MM.1S (cell line): ENCODE measurements at regions not wholly inside any gene's neighbourhood (a gene's known extent, or its start where the extent isn't known, plus 50 kb on each side); places are given as distances from the start of the nearest gene placed in this dataset.

Experiments
- DNase-seq: peaks from one replicate; pipeline ENCODE4 v3.0.0-alpha.2; 2015
- H2AFZ ChIP-seq: fragments of 300-600 bp; sonication (generic); 2 replicates; pipeline ENCODE4 v1.6.0; 2016; ENCODE audit warnings: antibody characterized with exemption, low read length
- H3F3A ChIP-seq: fragments of 300-600 bp; sonication (generic); 2 replicates; pipeline ENCODE4 v1.6.1; 2016; ENCODE audit warnings: mild to moderate bottlenecking, antibody characterized with exemption, low read length, moderate library complexity, mixed read lengths; ENCODE audit not compliant: insufficient read depth
- H3K27ac ChIP-seq: fragments of 300-600 bp; sonication (generic); 2 replicates; pipeline ENCODE4 v1.5.1; 2016; ENCODE audit warnings: mild to moderate bottlenecking, low read length
- H3K27me3 ChIP-seq: fragments of 300-600 bp; sonication (generic); replicated peaks from 2 replicates; pipeline ENCODE4 v1.6.0; 2016; ENCODE audit warnings: low read length; ENCODE audit not compliant: insufficient read depth
- H3K36me3 ChIP-seq: fragments of 300-600 bp; sonication (generic); replicated peaks from 2 replicates; pipeline ENCODE4 v1.6.1; 2016; ENCODE audit warnings: mild to moderate bottlenecking, low read length, mixed read lengths; ENCODE audit not compliant: insufficient read depth
- H3K4me1 ChIP-seq: fragments of 300-600 bp; sonication (generic); 2 replicates; pipeline ENCODE4 v1.6.1; 2016; ENCODE audit warnings: low read length, mixed read lengths
- H3K4me2 ChIP-seq: fragments of 300-600 bp; sonication (generic); 2 replicates; pipeline ENCODE4 v1.6.0; 2016; ENCODE audit warnings: low read depth, low read length
- H3K4me3 ChIP-seq: fragments of 300-600 bp; sonication (generic); 2 replicates; pipeline ENCODE4 v1.5.1; 2016; ENCODE audit warnings: low read length, mixed read lengths
- H3K79me2 ChIP-seq: fragments of 300-600 bp; sonication (generic); 2 replicates; pipeline ENCODE4 v1.6.1; 2016; ENCODE audit warnings: mixed run types, low read length, mixed read lengths
- H3K9ac ChIP-seq: fragments of 300-600 bp; sonication (generic); 2 replicates; pipeline ENCODE4 v1.6.1; 2016; ENCODE audit warnings: low read length, mixed read lengths
- H3K9me2 ChIP-seq: fragments of 300-600 bp; sonication (generic); replicated peaks from 2 replicates; pipeline ENCODE4 v1.6.1; 2016; ENCODE audit warnings: mild to moderate bottlenecking, low read length, mixed read lengths; ENCODE audit not compliant: insufficient read depth
- H3K9me3 ChIP-seq: fragments of 300-600 bp; sonication (generic); replicated peaks from 2 replicates; pipeline ENCODE4 v1.6.1; 2016; ENCODE audit warnings: mild to moderate bottlenecking, low read length, mixed read lengths; ENCODE audit not compliant: insufficient read depth
- H4K20me1 ChIP-seq: fragments of 300-600 bp; sonication (generic); 2 replicates; pipeline ENCODE4 v1.6.1; 2016; ENCODE audit warnings: mild to moderate bottlenecking, low read length, moderate library complexity, mixed read lengths; ENCODE audit not compliant: insufficient read depth
- EZH2 ChIP-seq: fragments of 300-600 bp; sonication (generic); optimal IDR thresholded peaks from 2 replicates; pipeline ENCODE3; 2017; ENCODE audit warnings: low read depth, mild to moderate bottlenecking, antibody characterized with exemption, low read length, mixed read lengths
- EZH2phosphoT487 ChIP-seq: fragments of 300-600 bp; sonication (generic); IDR thresholded peaks from 2 replicates; pipeline ENCODE4 v1.6.1; 2018; ENCODE audit warnings: antibody characterized with exemption, low read length
- TF ChIP-seq, protein P1 (sequence below): fragments of 300-600 bp; sonication (generic); IDR thresholded peaks from 2 replicates; pipeline ENCODE4 v1.5.1; 2016; ENCODE audit warnings: antibody characterized with exemption, low read length, mixed read lengths

DNA sequence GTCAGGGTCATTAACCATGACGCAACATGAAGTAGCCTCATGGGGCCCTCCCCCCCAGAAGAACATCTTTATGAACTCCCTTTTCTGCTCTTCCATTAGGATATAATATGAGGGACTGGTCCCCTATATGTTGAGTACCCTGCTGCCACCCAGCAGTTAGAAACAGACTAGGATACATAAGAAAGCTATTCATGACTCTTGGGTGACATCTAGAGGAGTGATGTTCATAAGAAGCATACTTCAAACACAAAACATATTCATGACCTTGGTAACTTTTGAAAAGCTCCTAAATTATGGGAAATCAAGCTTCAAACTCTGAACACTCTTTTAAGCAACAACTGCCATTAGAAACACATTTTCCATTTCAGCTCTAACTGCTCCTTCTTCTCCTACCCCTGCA lies 155.2 kb upstream of the SPIN4 start:
- peak; percentile 50 for DNase-seq
- no peak for TF ChIP-seq EZH2
- TF ChIP-seq, protein P1, sequence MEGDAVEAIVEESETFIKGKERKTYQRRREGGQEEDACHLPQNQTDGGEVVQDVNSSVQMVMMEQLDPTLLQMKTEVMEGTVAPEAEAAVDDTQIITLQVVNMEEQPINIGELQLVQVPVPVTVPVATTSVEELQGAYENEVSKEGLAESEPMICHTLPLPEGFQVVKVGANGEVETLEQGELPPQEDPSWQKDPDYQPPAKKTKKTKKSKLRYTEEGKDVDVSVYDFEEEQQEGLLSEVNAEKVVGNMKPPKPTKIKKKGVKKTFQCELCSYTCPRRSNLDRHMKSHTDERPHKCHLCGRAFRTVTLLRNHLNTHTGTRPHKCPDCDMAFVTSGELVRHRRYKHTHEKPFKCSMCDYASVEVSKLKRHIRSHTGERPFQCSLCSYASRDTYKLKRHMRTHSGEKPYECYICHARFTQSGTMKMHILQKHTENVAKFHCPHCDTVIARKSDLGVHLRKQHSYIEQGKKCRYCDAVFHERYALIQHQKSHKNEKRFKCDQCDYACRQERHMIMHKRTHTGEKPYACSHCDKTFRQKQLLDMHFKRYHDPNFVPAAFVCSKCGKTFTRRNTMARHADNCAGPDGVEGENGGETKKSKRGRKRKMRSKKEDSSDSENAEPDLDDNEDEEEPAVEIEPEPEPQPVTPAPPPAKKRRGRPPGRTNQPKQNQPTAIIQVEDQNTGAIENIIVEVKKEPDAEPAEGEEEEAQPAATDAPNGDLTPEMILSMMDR: peak; percentile 40
- Histone ChIP-seq H3K27ac (no peak overlapping the region), H4K20me1 (no peaks in the 10 kb centered on the region), H3K9ac (no peak overlapping the region), H3F3A (no peaks in the 10 kb centered on the region), H3K4me2 (no peak overlapping the region), H3K27me3 (no peaks in the 10 kb centered on the region), H3K4me3 (no peak overlapping the region), H3K9me3 (no peaks in the 10 kb centered on the region), H3K36me3 (no peaks in the 10 kb centered on the region), H3K9me2 (no peaks in the 10 kb centered on the region), H3K4me1 (no peaks in the 10 kb centered on the region), H2AFZ (no peak overlapping the region), H3K79me2 (no peaks in the 10 kb centered on the region)

DNA sequence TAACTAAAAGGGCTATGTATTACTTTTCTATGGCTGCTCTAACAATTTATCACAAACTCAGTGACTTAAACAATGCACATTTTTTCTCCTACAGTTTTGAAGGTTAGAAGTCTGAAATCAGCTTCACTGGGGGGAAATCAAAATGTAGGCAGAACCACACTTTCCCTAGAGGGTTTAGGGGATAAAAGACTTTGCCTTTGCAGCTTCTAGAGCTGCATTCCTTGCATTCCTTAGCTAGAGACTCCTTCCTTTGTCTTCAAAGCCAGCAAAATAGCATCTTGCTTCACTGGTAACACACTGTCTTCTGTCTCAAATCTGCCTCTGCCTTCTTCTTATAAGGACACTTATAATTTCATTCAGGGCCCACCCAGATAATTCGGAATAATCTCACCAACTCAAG lies 152.4 kb upstream of the SPIN4 start:
- H3K4me1 ChIP-seq: no peaks in the 10 kb centered on the region
- no peak overlapping the region for H3K9ac ChIP-seq
- H3K9me2 ChIP-seq: no peaks in the 10 kb centered on the region
- no peaks in the 10 kb centered on the region for H3F3A ChIP-seq
- DNase-seq: no peak
- no peaks in the 10 kb centered on the region for H3K36me3 ChIP-seq
- H3K4me2 ChIP-seq: no peak overlapping the region
- no peaks in the 10 kb centered on the region for H3K27me3 ChIP-seq
- H2AFZ ChIP-seq: no peak overlapping the region
- TF ChIP-seq, protein P1: no peak
- TF ChIP-seq EZH2phosphoT487: no peak
- H3K79me2 ChIP-seq: no peaks in the 10 kb centered on the region
- no peaks in the 10 kb centered on the region for H3K9me3 ChIP-seq
- no peaks in the 10 kb centered on the region for H4K20me1 ChIP-seq
- H3K27ac ChIP-seq: no peak overlapping the region
- H3K4me3 ChIP-seq: no peak overlapping the region

DNA sequence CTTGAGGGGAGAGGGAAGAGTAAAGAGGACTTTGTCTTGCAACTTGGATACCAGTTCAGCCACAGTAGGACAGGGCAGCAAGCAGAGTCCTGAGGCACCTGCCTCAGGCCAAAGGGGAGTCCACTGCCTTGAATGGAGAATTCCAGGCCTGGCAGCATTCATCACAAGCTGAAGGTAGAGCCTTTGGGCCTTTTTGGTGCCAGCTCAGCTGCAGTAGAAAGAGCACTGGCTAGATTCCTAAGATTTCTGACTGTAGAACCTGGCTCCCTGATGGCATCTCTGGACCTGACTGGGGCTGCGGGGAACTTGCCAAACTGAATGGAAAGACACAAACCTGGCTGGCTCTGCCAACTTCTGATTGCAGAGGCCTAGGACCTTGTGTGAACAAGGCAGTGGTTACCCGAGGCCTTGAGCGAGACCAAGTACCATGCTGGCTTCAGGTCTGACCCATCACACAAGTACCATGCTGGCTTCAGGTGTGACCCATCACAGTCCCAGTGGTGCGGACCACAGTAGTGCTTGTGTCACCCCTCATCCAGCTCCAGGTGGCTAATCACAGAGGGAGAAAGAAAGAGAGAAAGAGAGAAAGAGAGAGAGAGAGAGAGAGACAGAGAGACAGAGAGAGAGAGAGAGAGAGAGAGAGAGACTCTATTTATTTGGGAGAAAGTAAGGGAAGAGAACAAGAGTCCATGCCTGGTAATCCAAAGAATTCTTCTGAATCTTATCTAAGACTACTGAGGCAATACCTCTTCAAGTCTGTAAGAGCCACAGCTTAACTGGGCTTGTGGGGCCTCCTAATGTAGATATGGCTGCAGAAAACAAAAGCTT lies 137.6 kb upstream of the SPIN4 start:
- Histone ChIP-seq H3K27me3 (no peaks in the 10 kb centered on the region), H2AFZ (no peak overlapping the region), H3K9me2 (no peaks in the 10 kb centered on the region), H3K27ac (no peak overlapping the region), H3K4me3 (no peak overlapping the region), H3K9ac (no peak overlapping the region), H3F3A (no peaks in the 10 kb centered on the region), H3K36me3 (no peaks in the 10 kb centered on the region), H3K4me1 (no peaks in the 10 kb centered on the region), H3K79me2 (no peaks in the 10 kb centered on the region), H3K9me3 (no peaks in the 10 kb centered on the region), H4K20me1 (no peaks in the 10 kb centered on the region), H3K4me2 (no peak overlapping the region)
- no peak for DNase-seq
- TF ChIP-seq, protein P1: no peak
- TF ChIP-seq EZH2: no peak
- TF ChIP-seq EZH2phosphoT487: no peak
